Activated CD4-positive, alpha-beta T cell treated with anti-CD3 and anti-CD28 coated beads, Interleukin-10, Interleukin-2, amounts not matched to agents 100 ng/mL and 50 ng/mL, durations not matched to agents 16 hours and 8 hours (primary cell): ENCODE measurements at regions not wholly inside any gene's neighbourhood (a gene's known extent, or its start where the extent isn't known, plus 50 kb on each side); places are given as distances from the start of the nearest gene placed in this dataset.

Experiments used
- DNase-seq: peaks from one replicate; pipeline ENCODE4 v3.0.0-alpha.2; 2020

DNA sequence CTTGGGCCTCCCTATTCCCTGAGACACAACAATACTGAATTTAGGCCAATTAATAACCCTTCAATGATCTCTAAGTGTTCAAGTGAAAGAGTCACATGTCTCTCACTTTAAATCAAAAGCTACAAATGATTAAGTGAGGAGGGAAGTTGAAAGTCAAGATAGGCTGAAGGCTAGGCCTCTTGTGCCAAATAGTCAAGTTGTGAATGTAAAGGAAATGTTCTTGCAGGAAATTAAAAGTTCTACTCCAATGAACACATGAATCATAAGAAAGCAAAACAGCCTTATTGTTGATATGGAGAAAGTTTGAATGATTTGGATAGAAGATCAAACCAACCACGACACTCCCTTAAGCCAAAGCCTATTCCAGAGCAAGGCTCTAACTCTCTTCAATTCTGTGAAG is 286.9 kb downstream of the MEIS1 start:
- DNase-seq: no peak

DNA sequence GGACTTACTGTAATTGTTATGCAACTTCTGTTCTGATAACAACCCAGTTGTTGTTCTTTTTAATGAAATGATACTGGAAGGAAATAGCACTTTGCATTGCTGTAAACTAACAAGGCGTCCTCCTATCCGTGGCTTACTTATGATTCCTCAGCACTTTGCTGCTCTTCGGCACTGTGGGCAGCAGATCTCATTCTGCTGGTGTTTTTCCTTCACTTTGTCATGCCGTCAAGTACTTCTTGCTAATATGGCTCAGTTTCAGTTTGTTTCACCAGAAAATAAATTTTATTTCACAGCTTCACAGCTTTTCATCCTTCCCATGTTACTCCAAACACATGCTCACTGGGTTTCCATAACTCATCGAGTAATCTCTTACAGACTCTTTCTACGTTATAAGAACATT is 289.3 kb downstream of the MEIS1 start:
- DNase-seq: no peak

DNA sequence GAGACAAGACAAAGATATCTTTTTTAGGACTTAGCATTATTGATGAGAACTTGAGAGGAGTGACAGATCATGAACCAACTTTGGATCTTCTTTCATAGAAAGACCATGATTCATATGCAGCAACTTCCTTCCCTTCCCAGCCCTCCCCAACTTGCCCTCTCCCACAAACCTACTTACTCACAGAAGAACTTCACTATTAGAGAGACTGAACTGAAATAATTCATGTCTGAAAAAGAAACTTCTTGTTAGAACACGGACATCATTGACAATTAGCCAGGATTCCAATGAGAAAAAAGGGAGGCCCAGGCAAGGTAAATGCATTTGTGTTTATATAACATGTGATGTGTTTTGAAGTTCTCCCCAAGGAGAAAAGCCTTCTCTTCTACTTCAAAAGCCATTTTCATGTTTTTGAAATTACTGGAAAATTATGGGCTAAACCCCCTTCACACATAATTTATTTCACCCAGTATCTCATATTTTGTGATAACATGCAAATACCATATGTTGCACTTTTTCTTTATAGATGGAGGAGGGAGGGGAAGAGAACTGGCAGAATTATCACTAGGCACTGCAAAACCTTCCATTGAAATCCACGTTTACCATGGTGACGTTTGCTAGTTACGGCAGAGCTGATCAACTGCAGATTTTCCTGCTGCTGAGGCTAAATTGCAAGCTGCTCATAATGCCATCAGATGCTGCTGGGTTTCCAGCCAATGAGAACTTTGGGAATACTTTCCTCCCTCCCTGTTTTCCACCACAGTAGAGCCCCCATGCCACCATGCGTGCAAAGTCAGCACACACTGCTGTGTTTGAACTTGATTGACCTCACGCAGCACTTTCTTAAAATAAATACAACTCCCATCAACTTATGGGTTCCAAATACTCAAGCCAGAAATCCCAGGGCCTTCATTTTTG is 294.7 kb downstream of the MEIS1 start:
- DNase-seq: no peak

DNA sequence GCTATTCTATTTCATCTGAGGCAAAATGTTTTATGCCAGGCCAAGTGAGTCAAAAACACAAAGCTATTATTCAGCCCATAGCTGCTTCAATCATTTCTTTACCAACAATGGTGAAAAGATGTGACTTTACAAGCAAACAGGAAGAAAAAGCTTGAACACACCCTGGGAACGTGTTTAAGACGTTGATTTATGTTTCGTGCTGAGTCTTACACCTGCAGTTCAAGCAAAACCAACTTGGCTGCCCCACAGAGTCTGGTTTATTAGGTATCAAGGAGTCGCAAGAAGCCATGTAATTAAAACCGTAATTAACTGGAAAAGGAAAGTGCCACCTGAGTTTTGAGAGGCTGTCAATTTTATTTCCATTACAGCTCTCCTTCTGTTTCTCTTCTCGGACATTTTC is 295.5 kb downstream of the MEIS1 start:
- DNase-seq: no peak

DNA sequence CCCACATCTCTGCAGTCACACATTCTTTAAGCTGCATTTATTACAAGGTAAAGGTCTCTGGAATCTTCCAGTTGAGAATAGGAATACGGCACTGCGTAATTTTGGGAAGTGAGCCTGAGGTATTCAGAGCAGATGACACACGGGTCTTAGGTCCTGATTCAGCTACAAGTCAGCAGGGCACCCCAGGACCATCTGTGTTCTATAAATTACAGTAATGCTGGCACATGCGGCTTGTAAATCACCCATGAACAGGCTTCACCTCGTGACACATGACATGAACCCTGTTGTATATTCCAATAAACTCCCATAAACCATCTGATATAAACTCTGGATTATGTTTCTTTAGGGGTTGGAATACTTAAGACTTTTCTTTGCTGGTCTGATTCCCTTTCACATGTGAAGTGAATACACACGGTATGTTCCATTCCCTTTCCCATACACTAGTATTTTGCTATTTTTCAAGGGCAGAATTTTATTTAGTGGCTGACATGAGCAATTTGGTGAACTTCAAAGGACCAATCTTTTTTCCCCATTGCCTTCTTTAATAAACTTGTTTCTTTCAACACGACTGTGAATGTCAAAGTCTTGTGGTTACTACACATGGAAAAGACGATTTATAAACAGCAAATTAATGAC is 298.6 kb downstream of the MEIS1 start:
- DNase-seq: no peak

DNA sequence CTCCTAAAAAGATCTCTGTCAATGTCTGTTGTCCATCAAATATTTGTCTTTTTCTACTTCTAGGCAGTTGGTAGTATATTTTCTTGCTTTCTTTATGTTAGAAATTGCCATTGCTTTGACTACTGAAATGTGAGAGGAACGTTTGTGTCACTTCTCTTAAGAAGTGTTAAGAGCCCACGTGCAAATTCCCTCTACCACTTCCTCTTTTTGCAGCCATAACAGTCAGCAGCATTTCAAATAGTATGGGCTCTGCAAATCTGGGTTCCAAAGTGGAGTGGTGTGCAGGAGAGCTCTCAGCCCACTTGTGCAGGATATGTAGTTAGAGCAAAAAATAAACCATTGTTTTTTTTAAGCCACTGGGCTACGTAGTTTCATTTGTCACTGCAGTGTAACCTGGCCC is 314.0 kb downstream of the MEIS1 start:
- DNase-seq: no peak

DNA sequence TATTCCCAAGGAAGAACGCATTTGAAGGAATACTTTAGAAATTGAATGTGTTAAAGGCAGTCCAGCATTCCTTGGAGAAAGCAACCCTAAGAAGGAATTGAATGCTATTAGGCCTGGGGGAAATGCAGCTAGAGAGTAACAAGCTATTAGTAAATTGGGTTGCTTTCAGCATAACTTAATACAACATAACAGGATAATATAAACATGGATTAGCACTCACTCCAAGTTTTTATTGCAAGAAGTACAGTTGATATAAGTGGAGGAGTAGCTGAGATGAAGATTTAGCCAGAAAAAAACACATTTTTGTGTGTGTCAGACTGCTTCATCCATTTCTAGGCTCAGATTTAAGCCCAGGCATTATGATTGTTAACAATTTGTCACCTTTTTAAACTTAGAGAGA is 314.6 kb downstream of the MEIS1 start:
- no peak for DNase-seq

DNA sequence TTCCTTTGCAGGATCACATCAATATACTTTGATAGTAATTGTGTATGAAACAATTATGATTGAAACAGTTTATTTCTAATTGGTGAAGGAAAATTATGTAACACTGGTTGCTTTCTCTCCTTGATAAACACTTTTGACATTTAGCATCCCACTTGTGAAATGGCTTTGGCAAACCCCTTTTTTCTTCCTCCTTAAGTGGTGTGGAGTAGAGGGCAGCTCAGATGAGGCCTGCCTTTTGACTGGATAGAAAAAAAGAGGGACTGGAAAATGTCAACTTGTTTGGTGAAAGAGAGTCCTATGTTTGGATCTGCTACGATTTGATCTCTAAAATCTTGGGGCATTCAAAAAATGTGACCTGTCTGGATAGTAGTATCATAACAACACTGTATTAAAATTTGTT is 318.3 kb downstream of the MEIS1 start:
- no peak for DNase-seq

DNA sequence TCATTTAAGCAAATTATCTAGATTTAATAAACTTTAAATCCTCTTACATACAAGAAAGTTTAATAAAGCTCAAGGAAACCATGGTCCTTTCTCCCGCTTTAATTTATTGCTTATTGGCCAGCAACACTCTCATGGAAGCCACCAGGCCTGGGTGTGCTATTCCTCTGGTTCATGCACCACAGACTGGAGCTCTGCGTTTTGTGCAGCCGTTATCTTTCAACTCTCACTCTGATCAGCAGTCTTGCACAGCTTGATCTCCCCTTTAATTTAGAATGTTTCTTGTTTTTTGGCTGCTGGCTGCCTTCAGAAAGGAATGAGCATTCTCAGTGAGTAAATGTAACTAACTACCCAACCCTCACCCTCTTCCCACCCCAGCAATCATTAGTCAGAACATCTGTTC is 318.7 kb downstream of the MEIS1 start:
- DNase-seq: no peak

DNA sequence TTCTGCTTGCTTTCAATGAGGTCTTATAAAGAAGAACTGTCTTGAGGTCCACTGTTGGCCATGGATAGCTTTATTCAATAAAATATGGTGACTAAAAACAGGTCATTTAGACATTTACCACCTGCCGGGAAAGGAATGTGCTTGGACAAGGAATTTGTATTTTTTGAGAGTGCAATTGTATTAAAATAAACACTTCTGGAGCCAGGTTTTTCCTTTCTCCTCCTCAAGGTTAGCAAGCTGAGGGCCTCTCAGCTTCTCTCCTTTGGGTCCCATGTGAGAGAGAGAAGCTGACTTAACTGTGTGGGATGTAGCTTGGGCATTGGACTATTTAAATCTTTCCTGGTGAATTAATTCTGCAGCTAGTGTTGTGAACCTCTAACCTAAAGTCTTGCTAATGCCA is 321.0 kb downstream of the MEIS1 start:
- no peak for DNase-seq

DNA sequence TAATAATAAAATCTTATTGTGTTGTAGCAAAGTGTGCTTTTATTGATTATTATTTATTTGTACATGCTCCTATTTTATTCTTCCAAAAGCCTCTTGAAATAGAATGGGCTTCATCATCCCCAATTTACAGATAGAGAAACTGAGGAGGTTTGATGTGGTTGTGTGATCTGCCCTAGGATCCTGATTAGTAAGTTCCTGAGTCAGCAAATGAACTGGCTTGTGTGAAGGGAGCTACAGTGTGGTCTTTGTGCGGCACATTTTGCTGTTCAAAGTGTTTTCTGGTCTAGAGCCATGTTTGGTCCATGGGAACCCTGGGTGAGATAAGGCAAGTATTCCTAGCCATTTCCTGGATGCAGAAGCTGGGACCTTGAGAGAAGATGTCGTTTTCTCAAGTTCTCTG is 326.9 kb downstream of the MEIS1 start:
- no peak for DNase-seq

DNA sequence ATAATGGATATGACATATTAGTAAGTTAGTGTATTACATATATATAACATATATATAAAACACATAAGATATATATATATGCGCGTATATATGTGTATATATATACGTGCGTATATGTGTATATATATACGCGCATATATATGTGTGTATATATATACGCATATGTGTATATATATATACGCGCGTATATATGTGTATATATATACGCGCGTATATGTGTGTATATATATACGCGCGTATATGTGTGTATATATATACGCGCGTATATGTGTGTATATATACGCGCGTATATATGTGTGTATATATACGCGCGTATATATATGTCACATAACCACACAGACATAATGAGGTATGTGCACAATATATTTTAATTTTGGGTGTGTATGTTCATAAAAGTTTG is 327.8 kb downstream of the MEIS1 start:
- no peak for DNase-seq

DNA sequence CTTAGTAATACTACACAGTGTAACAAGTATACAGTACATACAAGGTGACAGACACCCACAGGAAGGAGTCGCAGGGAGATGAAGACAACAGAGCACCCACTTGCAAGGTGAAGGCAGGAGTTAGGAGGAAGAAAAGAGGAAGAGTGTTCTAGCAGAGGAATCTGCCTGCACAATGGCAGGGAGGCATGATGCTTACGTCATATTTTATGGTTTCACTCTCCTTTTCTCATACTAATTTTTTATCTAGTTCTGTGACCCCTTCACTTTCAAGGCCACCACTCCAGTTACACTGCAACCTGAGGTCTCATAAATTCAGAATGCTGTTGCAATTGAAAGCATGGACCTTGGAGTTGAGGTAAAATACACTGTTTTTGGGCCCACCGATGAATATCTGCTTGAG is 331.7 kb downstream of the MEIS1 start:
- DNase-seq: no peak

DNA sequence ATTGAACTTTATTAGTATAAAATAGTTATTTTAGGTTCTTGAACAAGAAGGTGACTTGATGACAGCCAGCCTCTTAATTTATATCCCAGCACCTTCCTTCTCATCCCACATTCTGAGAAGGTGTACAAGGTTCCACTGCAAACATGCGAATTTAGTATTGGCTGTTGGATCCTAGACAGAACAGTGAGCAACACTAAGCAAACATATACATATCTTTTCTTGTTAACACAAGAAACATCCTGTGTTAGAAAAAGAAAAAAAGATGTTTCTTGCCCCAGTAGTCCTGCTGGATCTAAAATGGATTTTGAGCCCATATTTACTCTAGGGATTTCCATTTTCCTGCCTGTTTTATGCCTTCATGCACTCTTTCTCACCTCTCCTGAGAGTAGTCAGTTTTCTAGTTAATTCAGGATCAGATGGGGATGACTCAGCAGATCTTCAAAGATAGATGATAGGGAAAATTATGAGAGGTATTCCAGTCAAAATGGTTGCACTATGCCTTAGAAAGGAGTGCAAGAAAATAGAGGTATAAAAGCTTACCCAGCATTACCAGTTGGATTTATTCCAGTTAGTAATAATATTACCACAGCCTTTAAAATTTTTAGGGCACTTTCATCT is 336.5 kb downstream of the MEIS1 start:
- DNase-seq: no peak

DNA sequence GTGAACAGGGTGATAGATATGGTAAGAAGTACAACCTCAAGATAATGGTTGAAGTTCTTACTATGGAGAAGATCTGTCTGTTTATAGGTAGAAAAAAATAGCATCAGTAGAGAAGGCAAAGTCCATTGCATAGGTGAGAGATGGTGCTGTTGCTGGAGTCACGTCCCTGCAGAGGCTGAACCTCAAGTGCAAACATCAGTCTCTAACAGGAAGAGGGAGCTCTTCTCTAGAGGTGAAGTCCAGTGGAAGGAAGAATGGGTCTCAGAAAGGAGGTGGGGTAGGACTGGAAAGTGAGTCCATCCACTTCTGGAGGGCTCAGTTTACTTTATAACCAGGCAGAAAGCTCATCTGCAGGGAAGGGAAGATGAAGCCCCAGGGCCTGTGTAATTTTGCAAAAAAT is 337.7 kb downstream of the MEIS1 start:
- no peak for DNase-seq

DNA sequence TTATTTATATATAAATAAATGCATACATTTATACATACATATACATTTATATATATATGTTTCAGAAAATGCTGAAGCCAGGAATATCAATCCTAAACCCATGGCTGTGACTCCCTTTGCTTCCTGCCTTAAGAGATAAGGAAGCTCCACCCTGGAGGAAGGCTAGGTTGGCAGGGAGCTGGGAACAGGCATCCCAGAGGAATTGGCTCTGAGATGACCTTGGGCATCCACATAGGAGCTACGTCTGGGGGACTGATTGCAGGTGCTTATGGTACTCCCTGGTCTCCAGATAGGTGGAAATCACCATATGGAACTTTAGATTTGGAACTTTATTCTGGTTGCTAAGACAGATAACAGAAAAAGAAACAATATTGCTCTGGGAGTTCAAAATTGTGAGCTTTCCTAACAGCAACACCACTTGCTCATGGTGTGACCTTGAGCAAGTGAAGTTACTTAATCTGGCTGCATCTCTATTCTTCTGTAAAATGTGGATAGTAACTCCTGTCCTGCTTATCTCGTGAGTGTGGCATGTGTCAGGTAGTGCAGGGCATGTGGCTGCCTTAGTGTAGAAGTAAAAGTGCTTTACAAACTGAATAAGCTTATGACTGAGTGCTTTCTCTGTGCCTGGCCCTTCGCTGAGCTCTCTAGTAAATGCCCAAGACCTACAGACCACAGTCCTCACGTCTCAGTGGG is 341.0 kb downstream of the MEIS1 start:
- DNase-seq: no peak

DNA sequence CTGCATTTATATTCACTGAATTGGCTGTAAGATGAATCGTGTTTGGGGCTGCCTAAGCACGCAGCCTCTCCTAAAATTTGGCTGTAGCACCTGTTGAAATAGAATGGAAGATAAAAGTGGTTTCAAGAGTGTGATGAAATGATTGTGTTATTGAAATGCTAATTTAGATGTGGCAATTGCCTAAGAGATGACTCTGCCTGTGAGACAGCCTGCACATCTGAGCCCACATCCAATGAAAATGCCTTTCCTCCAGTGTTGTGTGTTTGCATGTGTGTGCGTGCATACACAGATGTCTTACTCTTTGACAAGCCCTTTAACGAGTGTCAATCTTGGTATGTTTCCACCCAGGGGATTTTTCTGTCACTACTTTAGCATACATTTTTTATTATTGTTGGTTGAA is 346.9 kb downstream of the MEIS1 start:
- no peak for DNase-seq

DNA sequence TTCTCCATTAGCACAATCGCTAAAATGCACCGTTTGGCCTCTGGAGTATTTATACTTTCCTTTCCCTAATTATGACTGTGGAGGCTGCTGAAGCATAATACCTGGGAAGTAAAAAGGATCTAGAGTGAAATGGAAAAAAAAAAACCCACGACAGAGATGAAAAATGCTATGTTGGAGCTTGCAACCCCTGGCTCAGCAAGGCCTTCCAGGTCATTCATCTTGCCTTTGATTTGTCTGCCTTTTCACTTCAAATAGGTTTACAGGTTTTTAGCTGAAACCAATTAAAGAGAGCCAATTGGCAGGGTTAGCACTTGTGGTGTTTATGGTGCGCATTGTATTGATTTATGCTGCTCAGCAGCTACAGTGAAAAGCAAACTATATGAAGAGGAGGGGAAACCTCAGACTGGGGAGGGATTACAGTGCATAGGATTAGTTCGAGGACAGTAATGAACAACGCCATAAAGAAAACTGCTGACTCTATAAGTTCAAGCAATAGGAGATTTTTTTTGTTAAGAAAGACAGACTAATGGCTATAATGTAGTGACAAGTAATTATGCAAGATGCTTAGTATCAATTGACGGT is 347.9 kb downstream of the MEIS1 start:
- no peak for DNase-seq

DNA sequence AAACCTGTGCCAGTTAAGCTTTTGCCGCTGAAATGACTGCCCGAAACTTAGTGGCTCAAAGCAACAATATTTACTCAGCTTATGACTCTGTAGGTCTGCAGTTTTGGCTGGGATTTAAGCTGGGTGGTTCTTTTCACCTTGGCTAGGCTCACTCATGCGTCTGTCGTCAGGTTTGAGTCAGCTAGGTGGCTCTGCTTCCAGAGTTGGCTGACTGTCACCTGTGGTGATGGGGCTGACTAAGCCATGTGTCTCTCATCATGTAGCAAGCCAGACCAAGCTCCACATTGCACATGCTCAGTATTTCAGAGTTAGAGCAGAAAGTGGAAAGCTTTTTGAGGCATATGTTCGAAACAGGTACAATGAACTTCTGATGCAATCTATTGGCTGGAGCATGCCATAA is 354.8 kb downstream of the MEIS1 start:
- DNase-seq: no peak

DNA sequence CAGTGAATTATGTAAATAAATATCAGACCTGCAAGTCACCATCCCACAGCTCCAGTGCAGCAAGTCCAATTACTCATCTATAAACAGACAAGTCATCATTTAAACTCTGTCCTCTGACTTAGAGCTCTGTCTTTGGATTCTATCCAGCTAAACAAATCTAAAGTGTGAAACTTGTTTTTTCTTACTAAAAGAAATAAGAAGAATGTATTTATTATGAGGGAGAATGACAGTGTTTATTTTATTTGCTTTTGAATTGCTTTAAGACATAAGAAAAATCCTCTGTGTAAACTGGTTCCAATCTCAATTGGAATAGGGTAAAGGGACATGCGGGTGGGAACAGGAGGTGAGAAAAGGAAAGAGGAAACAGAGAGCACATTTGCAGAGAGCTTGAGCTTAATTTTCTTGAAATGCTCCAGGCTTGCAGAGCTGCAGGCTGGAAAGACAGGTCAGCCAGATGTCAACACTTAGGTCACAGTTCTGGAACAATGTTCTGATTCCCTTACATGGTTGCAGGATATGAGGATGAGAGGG is 355.8 kb downstream of the MEIS1 start:
- DNase-seq: no peak

DNA sequence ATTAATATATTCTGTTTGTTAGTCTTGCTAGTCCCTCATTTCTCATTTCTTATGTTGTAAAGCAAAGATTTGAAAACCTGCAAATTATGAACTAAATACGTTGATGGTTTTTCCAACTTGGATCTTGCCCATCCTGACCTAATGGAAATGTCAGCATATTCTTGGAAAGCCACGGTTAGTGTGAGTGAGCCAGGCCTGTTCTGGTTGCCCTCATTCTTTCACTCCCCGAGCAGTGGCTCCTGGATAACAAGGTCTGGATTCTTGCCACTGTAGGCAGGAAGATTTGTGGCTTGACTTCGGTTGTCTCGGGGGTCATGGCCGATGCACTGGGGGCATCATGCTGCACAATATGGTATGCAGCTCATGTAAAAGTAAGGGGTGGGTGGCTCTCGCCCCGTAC is 359.1 kb downstream of the MEIS1 start:
- no peak for DNase-seq

DNA sequence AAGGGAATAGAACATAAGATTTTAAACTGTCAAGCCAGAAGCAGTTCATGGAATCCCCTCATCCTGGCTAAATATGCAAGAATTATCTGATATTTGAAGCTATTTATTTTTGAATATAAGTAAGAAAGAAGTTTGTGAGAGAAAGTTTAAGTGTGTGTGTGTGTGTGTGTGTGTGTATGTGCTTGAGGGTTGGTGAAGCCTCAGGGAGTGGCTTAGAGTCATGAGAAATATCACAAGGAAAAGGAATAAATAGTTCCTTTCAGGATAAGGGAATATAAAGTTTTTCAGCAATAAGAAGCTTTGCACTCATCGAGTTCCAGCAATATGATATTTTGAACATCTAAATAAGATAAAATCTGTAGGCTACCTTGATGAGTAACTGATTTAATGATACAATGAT is 359.6 kb downstream of the MEIS1 start:
- no peak for DNase-seq

DNA sequence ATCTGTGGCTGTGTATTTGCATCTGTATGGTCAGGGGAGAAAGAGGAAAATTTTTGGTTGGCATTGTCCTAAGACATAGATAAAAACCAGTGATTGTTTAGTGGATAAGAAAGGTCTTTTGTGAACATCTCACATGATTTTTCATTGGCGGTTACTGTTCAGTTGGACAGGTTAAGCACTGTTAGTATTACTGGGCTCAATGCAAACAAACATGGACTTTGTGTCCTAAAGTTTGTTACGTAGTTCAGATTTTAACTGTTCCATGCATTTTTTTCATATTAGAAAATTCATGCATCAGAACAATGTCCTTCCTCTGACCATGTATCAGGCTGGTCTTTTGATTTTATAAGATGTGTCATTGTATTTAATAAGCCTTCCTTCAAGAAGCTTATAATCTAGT is 368.0 kb downstream of the MEIS1 start:
- no peak for DNase-seq
